GM23248 (cell line): ENCODE measurements at regions not wholly inside any gene's neighbourhood (a gene's known extent, or its start where the extent isn't known, plus 50 kb on each side); places are given as distances from the start of the nearest gene placed in this dataset.

Experiments
- DNase-seq: peaks from one replicate; pipeline ENCODE4 v3.0.0-alpha.2; 2015
- H2AFZ ChIP-seq: fragments of 200-600 bp; sonication (generic); 2 replicates; pipeline ENCODE4 v1.6.1; 2016; ENCODE audit warnings: antibody characterized with exemption
- H3F3A ChIP-seq: fragments of 200-600 bp; sonication (generic); 2 replicates; pipeline ENCODE4 v1.6.1; 2016; ENCODE audit warnings: mild to moderate bottlenecking, antibody characterized with exemption, mixed run types; ENCODE audit not compliant: insufficient read depth
- H3K27ac ChIP-seq: fragments of 200-600 bp; sonication (generic); 2 replicates; pipeline ENCODE4 v1.5.1; 2016; ENCODE audit warnings: mild to moderate bottlenecking
- H3K27me3 ChIP-seq: fragments of 200-600 bp; sonication (generic); replicated peaks from 2 replicates; pipeline ENCODE4 v1.6.1; 2016; ENCODE audit warnings: mild to moderate bottlenecking; ENCODE audit not compliant: insufficient read depth
- H3K36me3 ChIP-seq: fragments of 200-600 bp; sonication (generic); 2 replicates; pipeline ENCODE4 v1.6.1; 2016; ENCODE audit warnings: low read depth, mild to moderate bottlenecking
- H3K4me1 ChIP-seq: fragments of 200-600 bp; sonication (generic); 2 replicates; pipeline ENCODE4 v1.6.1; 2016; ENCODE audit warnings: mild to moderate bottlenecking; ENCODE audit not compliant: insufficient read depth
- H3K4me2 ChIP-seq: fragments of 200-600 bp; sonication (generic); one replicate; pipeline ENCODE4 v1.6.1; 2016; ENCODE audit warnings: mild to moderate bottlenecking; ENCODE audit not compliant: unreplicated experiment
- H3K4me3 ChIP-seq: fragments of 200-600 bp; sonication (generic); 2 replicates; pipeline ENCODE4 v1.5.1; 2016; ENCODE audit warnings: mild to moderate bottlenecking
- H3K79me2 ChIP-seq: fragments of 200-600 bp; sonication (generic); 2 replicates; pipeline ENCODE4 v1.6.1; 2016; ENCODE audit warnings: mild to moderate bottlenecking; ENCODE audit not compliant: insufficient read depth
- H3K9ac ChIP-seq: fragments of 200-600 bp; sonication (generic); 2 replicates; pipeline ENCODE4 v1.6.1; 2016; ENCODE audit warnings: mild to moderate bottlenecking
- H3K9me2 ChIP-seq: fragments of 200-600 bp; sonication (generic); 2 replicates; pipeline ENCODE4 v1.6.1; 2016; ENCODE audit warnings: mixed run types, mild to moderate bottlenecking, moderate library complexity; ENCODE audit not compliant: insufficient read depth
- H3K9me3 ChIP-seq: fragments of 200-600 bp; sonication (generic); one replicate; pipeline ENCODE4 v1.6.1; 2017; ENCODE audit warnings: low read depth
- H4K20me1 ChIP-seq: fragments of 200-600 bp; sonication (generic); 2 replicates; pipeline ENCODE4 v1.6.0; 2016; ENCODE audit not compliant: insufficient read depth
- EZH2 ChIP-seq: fragments of 200-600 bp; sonication (generic); IDR thresholded peaks from 2 replicates; pipeline ENCODE4 v1.6.1; 2018; ENCODE audit warnings: antibody characterized with exemption, mild to moderate bottlenecking; ENCODE audit not compliant: insufficient read depth, poor library complexity, severe bottlenecking
- EZH2phosphoT487 ChIP-seq: fragments of 200-600 bp; sonication (generic); IDR thresholded peaks from 2 replicates; pipeline ENCODE4 v1.6.1; 2018; ENCODE audit warnings: antibody characterized with exemption, moderate library complexity, mild to moderate bottlenecking, low read depth; ENCODE audit not compliant: insufficient read depth
- WGBS, 2 experiments: methylation state at CpG; one replicate each; pipeline ENCODE4 v1.1.6; 2015 to 2017; ENCODE audit warnings: low lambda C conversion rate in 2 of 2, low coverage in 1 of 2; ENCODE audit errors: missing lambda C conversion rate in 2 of 2; 5-methylcytosine and 5-hydroxymethylcytosine counted together
- in situ Hi-C: fragments of 300-500 bp; cut with MboI; formaldehyde crosslinking; loops from 2 replicates; pipeline ENCODE4 v1.15.0; 2020

DNA sequence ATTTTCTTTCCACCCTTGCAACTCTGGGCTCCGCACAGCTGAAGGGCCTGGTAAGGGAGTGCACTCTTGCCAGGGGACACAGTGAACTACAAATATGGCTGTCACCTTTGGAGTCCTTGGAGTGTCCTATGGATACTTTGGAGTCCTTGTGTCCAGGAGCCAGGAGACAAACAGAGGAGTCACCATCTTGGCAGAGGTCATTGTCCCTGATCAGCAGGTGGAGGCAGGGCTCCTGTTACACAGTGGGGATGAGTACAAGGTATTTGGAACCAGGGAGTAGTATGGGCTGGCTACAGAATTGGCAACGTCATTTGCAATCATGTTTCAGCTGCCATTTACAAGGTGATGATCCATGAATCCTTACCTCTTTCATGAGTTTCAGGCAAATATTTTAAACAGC is 132.5 kb downstream of the FAM161A start:
- TF ChIP-seq EZH2, result no peak
- no peak for TF ChIP-seq EZH2phosphoT487
- 64 to 68% methylated on average over 2 of the region's 2 CpGs for WGBS, 2 experiments
- in situ Hi-C loops, result no loop called here

DNA sequence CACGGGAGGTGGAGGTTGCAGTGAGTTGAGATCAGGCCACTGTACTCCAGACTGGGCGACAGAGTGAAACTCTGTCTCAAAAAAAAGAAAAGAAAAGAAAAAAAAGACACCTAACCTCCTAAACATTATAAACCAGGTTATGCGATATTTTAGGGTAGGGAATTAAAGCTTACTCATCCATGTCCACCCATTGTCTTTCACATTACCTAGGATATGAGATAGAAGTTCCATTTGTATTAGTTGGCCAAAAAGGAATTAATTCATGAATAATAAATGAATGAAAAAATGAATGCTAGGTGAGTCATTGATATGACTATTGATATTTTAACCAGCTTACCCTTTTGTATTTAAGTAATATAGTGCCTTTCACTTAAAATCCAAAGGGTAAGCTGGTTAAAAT is 132.9 kb downstream of the FAM161A start:
- H3K4me1 ChIP-seq, result no peaks in the 10 kb centered on the region
- H3K79me2 ChIP-seq, result no peaks in the 10 kb centered on the region
- no peaks in the 10 kb centered on the region for H3F3A ChIP-seq
- no peak for DNase-seq
- H3K9me2 ChIP-seq, result no peaks in the 10 kb centered on the region
- no peak overlapping the region for H3K27ac ChIP-seq
- no peak overlapping the region for H3K4me3 ChIP-seq
- no peak overlapping the region for H2AFZ ChIP-seq
- H3K9ac ChIP-seq, result no peak overlapping the region
- H3K27me3 ChIP-seq, result no peaks in the 10 kb centered on the region
- no peaks in the 10 kb centered on the region for H4K20me1 ChIP-seq
- no peak overlapping the region for H3K4me2 ChIP-seq
- in situ Hi-C loops, result no loop called here
- H3K9me3 ChIP-seq, result no peaks in the 10 kb centered on the region
- TF ChIP-seq EZH2phosphoT487 (no peak), EZH2 (no peak)
- 73 to 80% methylated on average over 3 of the region's 3 CpGs for WGBS, 2 experiments
- no peaks in the 10 kb centered on the region for H3K36me3 ChIP-seq

More for the DNA sequence above, 132.5 kb downstream of the FAM161A start:
- no peak for DNase-seq
- Histone ChIP-seq H3K79me2 (no peaks in the 10 kb centered on the region), H4K20me1 (no peaks in the 10 kb centered on the region), H2AFZ (no peak overlapping the region), H3F3A (no peaks in the 10 kb centered on the region), H3K9me3 (no peaks in the 10 kb centered on the region), H3K4me3 (no peak overlapping the region), H3K27me3 (no peaks in the 10 kb centered on the region), H3K4me2 (no peak overlapping the region), H3K9ac (no peak overlapping the region), H3K9me2 (no peaks in the 10 kb centered on the region), H3K4me1 (no peaks in the 10 kb centered on the region), H3K36me3 (no peaks in the 10 kb centered on the region), H3K27ac (no peak overlapping the region)

DNA sequence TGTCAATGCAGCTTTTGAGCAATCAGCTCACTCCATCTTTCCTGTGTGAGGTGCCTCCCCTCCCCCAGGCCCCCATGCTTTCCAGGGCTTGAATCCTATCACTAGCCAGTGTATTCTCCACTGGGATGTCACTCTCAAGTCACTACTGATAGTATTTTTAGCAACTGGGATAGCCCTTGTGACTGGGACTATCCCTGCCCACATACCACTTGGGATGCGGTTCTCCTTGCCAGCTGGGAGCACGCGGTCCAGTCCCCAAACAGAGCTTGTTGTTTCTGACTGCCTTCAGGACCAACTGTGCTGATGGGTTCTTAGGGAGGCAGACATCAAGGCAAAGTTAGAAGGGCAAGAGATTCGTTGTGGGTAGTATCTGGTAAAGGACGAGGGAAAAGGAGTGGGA is 134.9 kb downstream of the FAM161A start:
- H3K79me2 ChIP-seq, result no peaks in the 10 kb centered on the region
- in situ Hi-C loops, result no loop called here

DNA sequence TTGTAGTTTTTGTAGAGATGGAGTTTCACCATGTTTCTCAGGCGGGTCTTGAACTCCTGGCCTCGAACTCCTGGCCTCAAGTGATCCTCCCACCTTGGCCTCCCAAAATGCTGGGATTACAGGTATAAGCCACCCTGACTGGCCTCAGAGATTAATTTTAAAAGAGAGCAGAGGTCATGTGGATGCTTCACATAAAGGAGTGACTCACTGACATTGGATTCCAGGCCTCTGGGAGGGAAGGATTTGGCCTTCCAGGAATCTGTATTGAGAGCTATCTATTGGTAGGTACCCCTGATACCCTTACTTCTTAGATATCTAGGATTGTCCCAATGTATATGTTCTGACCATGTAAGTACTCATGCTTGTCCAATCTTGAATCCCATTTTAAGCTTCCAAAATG is 138.4 kb downstream of the FAM161A start:
- Histone ChIP-seq H3K27me3 (no peaks in the 10 kb centered on the region), H4K20me1 (no peaks in the 10 kb centered on the region), H3K4me1 (no peaks in the 10 kb centered on the region), H3K27ac (no peak overlapping the region), H3K9me2 (no peaks in the 10 kb centered on the region), H3K9ac (no peak overlapping the region), H3K4me2 (no peak overlapping the region), H3K4me3 (no peak overlapping the region), H2AFZ (no peak overlapping the region), H3K79me2 (no peaks in the 10 kb centered on the region), H3K36me3 (no peaks in the 10 kb centered on the region), H3F3A (no peaks in the 10 kb centered on the region), H3K9me3 (no peaks in the 10 kb centered on the region)
- in situ Hi-C loops, result no loop called here
- 90 to 92% methylated on average over 2 of the region's 2 CpGs for WGBS, 2 experiments
- TF ChIP-seq EZH2phosphoT487 (no peak), EZH2 (no peak)
- DNase-seq, result peak; percentile 25

More for the DNA sequence above, 134.9 kb downstream of the FAM161A start:
- no peaks in the 10 kb centered on the region for H3K36me3 ChIP-seq
- H4K20me1 ChIP-seq, result no peaks in the 10 kb centered on the region
- no peaks in the 10 kb centered on the region for H3K9me2 ChIP-seq
- no peak overlapping the region for H3K4me2 ChIP-seq
- no peak overlapping the region for H3K4me3 ChIP-seq
- H3F3A ChIP-seq, result no peaks in the 10 kb centered on the region
- no peak overlapping the region for H2AFZ ChIP-seq
- H3K27me3 ChIP-seq, result no peaks in the 10 kb centered on the region
- no peak for TF ChIP-seq EZH2phosphoT487
- no peak for TF ChIP-seq EZH2
- no peaks in the 10 kb centered on the region for H3K9me3 ChIP-seq
- H3K4me1 ChIP-seq, result no peaks in the 10 kb centered on the region
- no peak overlapping the region for H3K27ac ChIP-seq
- no peak for DNase-seq
- 70 to 76% methylated on average over 5 of the region's 5 CpGs for WGBS, 2 experiments
- H3K9ac ChIP-seq, result no peak overlapping the region

DNA sequence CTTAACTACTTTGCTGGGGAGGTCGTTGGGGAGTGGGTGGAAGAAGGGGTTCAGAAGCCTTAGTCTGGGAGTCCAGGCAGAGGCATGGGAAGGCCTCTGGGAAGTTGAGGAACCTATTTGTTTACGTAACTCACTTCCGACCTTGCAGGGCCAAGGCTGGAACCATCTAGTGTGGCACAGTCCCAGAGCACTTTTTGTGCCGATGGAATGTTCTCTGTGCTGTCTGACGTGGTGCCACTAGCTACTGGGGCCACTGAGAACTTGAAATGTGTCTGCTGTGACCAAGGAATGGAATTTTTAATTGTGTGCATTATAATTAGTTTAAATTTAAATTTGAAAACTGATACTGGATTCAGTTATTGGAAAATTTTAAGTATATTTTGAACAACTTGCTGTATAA is 139.7 kb downstream of the FAM161A start:
- Histone ChIP-seq H3K4me1 (no peaks in the 10 kb centered on the region), H3K9me2 (no peaks in the 10 kb centered on the region), H3K27ac (no peak overlapping the region), H3K36me3 (no peaks in the 10 kb centered on the region), H3K79me2 (no peaks in the 10 kb centered on the region), H3K9me3 (no peaks in the 10 kb centered on the region), H3K9ac (no peak overlapping the region), H3K4me3 (no peak overlapping the region), H3F3A (no peaks in the 10 kb centered on the region), H4K20me1 (no peaks in the 10 kb centered on the region), H3K27me3 (no peaks in the 10 kb centered on the region), H2AFZ (no peak overlapping the region), H3K4me2 (no peak overlapping the region)
- WGBS, 2 experiments, result 53 to 56% methylated on average over 5 of the region's 5 CpGs
- in situ Hi-C loops, result no loop called here
- TF ChIP-seq EZH2phosphoT487 (no peak), EZH2 (no peak)
- no peak for DNase-seq
